GM18517 (cell line): ENCODE measurements at regions not wholly inside any gene's neighbourhood (a gene's known extent, or its start where the extent isn't known, plus 50 kb on each side); places are given as distances from the start of the nearest gene placed in this dataset.
"Not testable (repeated sequence)": the region's sequence is repeated elsewhere in the genome, so short reads cannot be mapped to it uniquely, and the experiment has no call there.

Experiments
- ATAC-seq: cut with Tn5 transposase; IDR thresholded peaks from one replicate; pipeline ENCODE4 v1.9.1; 2021; ENCODE audit warnings: mild to moderate bottlenecking, moderate library complexity; ENCODE audit not compliant: unreplicated experiment

DNA sequence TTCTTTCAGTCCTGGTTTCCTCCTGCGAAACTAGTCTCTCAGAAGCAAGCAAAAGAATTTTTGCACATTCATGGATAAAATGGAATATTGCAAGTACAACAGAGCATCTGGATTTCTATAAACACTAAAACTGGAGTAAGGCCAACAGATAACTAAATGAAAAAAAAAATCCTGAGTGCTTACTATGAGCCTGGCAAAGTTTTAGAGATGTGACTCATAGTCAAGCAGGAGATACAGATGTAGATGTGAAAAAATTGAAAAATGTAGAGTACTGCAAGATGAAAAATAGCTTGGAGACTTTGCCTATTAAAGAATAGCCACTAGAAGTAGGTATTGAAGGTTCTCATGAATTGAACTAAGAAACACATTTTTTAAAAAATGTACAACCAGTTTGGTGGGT is 397.4 kb downstream of the OTOL1 start:
- no peak for ATAC-seq

DNA sequence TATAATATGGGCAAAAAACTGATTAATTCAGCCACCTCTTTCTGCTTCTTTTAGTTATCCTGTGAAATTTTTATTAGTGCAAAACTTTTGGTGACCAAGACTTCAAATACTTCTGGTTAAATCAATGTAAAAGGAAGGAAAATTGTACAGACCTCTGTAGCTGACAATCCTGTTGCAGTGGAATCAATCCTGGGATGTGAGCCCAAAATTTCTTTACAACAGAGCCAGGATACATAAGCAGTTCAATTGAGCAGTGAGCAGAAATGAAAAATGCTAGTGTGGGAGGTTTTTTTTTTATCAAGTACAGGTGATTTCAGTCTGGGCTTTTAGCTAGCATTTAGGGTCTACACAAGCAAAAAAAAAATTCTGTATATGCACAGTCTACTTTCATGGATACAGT is 398.0 kb downstream of the OTOL1 start:
- ATAC-seq, result no peak

DNA sequence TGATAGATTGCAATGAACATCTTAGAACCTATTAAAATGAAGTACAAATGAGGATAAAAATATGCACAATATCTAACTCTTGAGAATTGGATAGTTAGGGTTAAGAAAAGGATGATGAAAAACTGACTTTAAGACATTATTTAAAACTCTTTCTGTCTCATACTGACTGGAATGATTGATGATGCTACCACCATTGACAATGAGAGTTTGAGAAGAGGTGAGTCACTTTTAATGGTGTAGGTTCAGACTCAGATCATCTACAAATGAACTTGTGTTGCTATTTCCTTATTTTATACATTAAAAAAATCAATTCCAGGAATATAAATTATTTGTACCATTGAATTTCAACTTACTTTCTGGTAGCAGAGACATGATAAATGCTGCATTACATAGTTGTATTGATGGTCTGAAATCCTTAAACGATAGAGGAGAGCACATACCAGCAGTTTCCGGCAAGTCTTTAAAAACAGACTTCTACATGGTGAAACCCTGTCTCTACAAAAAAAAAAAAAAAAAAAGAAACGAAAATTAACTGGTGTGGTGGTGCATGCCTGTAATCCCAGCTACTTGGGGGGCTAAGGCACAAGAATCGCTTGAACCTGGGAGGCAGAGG is 409.0 kb downstream of the OTOL1 start:
- ATAC-seq, result no peak

DNA sequence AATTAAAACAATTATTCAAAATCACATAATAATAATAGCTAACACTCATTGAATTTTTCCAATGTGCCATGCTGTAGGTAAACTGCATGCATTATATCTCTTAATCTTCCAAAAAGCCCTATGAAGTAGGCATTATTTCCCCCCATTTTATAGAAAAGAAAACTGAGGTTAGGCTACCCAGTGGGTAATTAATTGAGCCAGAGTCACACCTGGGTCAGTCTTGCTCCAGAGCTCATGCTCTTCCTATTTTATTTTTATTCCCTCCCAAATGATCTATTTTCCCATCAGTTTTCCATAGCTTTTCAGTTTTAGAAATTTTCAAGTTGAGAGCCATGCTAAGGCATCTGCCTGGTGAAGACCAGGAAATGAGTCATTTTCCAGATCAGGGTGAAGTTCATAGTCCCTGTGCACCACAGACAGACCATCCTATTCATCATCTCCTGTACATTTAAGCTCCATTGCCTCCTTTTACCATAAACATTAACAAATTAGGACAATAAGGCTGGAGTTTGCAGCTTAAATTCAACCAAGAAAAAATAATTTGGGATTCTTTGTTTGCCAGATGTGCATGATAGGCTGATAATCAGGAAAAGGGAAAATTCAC is 417.3 kb downstream of the OTOL1 start:
- ATAC-seq, result no peak

DNA sequence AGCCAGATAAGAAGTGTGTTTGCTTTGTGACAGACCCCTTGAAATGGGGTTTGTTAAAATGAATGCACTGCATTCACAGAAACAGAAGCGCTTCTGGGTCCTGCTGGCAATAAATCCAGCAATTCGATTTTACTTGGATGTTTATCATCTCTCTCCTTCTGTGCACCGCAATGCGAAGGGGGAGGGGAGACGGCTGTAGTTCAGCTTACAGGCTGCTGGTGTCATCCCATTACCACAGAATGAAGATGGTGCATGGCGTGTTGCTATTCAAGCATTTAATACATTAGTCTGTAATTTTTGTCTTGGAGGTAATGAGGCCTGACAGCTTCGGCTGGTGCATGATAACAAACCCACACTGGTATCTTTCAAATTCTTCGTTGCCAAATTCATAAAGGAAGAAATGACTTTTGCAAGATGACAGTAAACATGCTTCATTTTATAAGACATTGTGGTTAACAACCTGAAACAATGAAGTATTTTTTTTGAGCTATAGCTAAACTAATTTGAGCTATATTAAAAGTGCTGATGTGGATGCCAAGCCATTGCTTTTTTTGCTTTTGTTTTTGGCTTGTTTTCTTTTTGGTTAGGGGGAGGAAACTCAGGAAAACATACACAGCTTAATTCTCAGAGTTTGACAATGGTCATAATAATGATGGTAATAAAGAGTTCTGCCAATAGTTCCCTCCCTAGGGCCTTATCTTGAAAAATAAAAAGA is 418.3 kb downstream of the OTOL1 start:
- no peak for ATAC-seq

DNA sequence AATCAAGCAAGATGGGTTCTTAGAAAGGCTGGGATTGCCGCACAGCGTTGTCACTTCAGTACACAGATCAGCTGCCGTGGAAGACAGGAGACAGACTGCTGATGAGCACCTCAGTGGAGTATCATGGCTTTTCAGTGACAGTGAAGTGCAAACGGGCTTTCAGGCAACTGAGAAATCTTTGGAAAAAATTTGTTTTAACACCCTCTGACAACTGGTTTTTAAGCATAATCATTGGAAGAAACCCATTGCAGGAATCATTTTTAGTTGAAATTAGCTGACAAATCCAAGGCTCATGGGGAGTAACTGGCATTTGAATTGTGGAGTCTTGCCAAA is 418.8 kb downstream of the OTOL1 start:
- ATAC-seq, result no peak

DNA sequence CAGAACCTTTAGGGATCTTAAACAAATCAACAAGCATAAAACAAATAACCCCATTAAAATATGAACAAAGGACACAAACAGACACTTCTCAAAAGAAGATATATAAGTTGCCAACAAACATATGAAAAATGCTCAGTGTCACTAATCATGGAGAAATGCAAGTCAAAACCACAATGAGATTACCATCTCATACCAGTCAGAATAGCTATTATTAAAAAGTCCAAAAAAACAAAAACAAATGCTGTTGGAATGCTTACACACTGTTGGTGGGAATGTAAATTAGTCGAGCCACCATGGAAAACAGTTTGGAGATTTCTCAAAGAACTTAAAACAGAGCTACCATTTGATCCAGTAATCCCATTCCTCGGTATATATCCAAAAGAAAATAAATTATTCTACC is 423.6 kb downstream of the OTOL1 start:
- ATAC-seq, result no peak

DNA sequence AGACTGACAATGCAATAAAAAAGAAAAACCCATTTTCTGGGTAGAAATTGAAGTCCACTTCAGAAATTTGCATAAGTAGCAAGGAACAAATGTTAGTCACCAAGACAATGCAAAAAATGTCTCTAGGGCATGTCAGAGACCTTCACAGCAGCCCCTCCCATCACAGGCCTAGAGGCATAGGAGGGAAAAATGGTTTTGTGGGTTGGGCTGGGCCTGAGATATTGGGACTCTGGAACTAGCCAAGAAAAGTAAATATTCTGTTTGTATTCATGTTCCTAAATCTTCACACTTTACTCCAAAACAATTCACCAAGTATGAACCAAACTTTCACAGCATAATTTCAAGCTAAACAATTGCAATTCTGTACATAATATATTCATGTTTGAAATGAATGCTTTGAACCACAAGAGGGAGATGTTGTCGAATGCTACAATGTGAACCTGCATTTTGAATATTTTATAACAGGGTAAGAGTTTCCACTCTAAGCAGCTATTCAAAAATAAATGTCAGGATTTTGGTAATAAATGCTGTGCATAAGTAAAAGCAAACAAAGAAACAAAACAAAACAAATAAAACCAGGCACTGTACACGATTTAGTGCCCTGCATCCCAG is 429.2 kb downstream of the OTOL1 start:
- ATAC-seq, result no peak

DNA sequence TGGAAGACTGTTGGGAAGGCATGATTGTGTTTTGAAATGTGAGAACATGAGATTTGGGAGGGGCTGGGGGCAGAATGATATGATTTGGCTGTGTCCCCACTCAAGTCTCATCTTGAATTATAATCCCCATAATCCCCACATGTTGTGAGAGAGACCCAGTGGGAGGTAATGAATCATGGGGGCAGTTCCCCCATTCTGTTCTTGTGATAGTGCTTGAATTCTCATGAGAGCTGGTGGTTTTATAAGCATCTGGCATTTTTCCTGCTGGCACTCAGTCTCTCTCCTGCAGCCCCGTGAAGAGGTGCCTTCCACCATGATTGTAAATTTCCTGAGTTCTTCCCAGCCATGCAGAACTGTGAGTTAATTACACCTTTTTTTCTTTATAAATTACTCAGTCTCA is 430.5 kb downstream of the OTOL1 start:
- no peak for ATAC-seq

DNA sequence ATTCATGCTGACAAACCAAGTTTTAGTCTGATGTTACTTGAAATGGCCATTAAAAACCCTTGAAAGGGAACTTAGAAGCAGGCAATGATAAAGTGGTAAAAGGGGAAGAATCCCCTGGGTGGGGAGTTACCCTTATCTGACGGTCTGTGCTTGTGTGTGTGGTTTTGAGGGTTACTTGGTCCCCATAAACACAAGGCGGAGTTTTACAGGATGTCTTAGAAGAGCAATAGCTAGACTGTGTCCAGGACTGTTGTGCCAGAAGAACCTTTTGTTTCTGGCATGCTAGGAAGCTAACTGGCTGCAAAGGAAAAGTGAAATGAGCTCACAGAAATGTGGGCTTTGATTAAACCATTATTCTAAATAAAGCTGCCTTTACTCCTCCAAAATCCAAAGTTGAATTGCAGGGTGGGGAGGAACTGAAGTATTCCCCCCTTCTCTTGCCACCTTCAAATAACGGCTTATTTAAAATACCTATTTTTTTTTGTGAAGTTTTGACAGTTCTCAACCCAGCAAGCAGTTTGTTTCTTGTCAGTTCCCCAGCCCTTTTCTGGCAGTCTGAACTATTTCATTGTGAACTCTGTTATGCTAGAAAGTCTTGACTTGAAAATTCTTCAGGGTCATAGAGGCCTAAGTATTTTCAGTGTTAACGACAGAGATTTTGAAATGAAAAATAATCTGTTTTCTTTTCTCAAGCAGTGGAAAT is 443.5 kb downstream of the OTOL1 start:
- ATAC-seq, result no peak

DNA sequence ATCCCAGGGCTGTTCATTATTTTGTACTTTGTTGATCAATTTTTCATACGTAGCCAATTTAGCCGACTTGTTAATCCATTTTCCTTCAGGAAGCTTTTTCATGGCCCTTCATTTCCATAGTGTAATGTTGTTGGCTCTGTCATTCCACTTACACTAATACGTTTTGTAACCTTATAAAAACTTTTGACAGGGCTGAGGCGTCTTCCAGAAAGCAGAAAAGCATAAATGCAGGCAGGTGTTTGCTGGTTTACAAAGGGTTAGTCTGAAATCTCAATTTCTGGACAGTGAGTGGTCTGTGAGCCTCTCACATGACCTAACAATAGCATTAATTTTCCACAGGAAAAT is 444.0 kb downstream of the OTOL1 start:
- ATAC-seq, result no peak

DNA sequence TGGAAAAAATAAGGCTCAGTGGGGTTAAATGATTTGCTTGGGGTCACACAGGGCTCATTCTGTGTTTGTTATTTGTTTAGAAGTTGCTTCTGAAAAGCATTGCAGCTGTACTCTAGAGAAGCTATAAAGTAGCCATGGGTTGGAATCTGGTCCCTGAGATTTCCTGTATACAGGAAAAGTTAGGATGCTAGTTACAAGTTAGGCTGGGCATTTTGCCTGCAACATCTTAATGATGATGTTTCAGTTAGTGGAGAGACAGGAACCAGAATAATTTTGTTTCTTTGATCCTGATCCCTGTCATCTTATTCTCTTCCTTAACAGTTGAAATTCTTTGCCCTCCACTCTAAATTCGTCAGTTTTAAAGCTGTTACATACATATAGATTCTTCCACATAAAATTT is 445.3 kb downstream of the OTOL1 start:
- ATAC-seq, result no peak

DNA sequence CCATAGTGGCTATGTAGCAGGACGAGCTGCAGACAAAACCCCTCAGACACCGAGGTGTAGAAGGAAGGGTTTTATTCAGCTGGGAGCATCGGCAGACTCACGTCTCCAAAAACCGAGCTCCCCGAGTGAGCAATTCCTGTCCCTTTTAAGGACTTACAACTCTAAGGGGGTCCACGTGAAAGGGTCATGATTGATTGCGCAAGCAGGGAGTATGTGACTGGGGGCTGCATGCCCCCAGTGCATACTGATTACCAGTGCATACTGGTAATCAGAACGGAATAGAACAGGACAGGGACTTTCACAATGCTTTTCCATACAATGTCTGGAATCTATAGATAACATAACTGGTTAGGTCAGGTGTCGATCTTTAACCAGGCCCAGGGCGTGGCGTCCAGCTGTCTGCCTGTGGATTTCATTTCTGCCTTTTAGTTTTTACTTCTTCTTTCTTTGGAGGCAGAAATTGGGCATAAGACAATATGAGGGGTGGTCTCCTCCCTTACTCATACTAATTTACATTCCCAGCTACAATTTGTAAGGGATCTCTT is 447.3 kb downstream of the OTOL1 start:
- ATAC-seq, result not testable (repeated sequence)

DNA sequence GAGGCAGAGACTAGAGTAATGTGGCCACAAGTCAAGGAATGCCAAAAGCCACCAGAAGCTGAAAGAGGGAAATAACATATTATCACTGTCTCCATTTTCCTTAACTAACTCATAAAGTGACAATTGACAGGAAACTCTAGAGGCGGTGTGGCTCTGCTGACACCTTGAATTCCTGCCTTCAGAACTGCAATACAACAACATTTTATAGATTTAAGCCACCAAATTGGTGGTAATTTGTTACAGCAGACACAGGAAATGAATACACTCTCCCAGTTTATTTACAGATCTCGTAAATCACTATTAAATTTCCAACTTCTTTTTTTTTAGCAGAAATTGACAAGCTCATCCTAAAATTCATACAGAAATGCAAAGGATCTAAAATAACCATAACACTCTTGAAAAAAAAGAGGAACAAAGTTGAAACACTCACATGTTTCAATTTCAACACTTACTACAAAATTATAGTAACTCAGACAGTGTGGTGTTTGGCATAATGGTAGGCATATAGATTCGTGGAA is 449.9 kb downstream of the OTOL1 start:
- ATAC-seq, result no peak

DNA sequence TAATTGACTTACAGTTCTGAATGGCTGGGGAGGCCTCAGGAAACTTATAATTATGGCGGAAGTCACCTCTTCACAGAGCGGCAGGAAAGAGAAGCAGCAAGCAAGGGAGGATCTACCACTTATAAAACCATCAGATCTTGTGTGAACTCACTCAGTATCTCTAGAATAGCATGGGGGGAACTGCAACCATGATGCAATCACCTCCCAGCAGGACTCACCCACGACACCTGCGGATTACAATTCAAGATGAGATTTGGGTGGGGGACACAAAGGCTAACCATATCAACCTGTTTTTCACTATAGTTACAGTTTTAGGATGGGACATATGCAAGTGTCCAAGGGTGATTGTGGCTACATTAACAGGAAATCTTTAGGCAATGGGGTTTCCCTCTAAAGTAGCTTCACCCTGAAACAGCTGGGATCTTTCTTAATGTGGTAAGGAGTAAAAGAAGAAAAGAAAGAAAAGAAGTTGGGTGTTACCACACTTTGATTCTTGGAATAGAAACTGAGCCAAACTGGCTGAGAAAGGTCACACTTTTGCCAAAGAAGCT is 453.8 kb downstream of the OTOL1 start:
- no peak for ATAC-seq

DNA sequence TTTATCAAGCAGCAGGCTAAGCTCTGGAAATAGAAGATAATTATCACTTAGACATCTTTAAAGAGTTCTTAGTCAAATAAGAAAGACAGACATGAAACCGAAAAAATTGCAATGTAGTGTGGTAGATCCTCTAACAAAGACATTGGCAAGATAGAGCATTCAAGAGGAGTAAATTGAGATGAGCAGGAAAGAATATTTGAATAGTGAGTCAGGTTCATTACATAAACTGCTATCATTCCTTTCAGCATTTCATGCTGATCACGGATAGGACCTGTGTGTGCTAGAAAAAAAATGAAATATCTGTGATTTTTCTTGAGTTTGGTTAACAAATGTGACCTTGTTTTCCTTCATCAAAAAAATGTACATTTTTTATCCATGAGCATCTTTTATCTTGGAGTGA is 460.9 kb downstream of the OTOL1 start:
- ATAC-seq, result no peak

DNA sequence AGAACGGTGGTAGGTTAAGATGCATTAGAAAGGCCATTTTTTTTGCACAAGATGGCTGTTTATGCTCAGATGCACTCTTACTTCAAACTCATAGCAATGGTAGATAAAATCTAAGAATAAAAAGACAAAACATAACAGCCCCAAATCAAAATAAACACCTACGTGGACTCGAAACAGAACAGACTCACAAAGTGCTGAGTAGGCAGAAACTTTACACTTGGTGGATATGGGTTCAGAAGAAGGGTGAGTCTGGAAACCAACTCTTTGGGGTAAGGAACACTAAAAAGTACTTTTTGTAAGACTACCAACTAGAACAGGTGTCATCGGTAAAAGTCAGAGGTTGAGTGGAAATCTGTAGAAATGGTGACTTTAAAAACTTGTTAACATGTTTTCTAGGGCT is 468.2 kb downstream of the OTOL1 start:
- ATAC-seq, result no peak

DNA sequence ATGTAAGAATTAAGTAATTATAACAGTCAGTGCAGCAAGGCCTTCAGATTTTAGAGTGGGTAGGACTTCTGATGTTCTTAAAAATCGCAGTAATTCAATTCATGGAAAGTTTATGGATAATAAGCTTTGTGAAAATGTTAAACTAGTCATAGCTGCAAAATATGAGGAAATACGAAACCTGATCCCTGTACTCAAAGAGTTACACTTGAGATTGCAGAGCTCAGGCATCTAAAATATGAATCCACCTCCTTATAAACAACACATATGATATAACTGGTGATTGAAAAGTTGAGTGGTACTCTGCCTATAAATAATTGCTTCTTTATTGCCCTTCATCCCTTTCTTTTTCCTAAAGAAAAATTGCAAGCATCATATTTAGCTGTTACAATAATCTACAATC is 473.3 kb downstream of the OTOL1 start:
- ATAC-seq, result no peak

DNA sequence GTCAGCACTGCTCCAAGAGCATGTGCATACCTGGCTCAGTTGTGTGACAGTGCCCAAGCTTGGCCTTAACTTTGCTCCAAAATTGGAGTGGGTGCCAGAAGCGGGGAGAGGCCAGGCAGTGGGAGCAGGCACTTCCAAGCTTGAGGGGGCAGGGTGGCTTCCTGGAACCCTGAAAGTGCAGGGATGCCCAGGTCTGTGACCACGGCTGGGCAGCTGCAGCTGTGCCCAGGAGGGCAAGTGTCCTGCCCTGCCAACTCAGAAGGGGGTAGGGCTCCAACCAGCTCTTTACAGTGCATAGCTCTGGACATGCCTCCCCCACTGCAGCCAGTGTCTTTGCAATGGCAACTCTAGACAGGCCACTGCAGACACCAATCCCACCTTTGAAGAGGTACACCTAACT is 478.6 kb downstream of the OTOL1 start:
- no peak for ATAC-seq

DNA sequence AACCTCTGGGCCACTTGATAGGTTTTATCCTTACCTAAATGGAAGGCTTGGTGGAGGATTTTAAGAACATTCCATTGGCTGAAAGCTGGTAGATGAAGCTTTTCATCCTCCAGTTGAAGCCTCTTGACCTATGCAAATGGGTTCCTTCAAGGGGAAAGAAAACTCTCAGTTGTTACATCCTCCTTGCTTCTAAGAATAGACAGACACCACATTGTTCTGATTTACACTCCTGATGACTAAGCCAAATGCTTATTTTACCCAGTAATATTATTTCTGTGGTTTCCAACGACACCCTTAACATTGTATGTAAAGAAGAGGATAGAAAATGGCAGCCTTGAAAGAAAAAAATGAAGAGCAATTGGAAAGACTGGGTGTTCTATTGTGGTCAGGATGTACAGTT is 480.5 kb downstream of the OTOL1 start:
- no peak for ATAC-seq

DNA sequence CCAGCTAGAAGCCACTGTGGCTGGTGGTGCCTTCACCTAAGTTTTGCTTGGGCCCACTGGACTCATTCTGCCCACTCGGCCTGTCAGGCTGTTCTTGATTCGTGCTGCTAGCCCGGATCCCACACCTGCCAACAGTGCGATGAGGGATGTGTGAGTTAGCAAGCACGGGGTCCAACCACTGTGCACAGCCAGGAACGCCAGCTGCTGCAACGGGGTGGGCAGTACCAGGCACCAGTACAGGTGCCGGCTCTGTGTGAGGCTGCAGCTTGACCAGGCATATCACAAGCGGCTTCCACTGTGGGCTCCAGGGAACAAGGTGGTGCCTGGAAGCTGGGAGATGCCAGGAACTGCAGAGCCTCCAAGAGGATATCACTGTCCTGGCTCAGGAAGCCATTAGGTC is 481.2 kb downstream of the OTOL1 start:
- no peak for ATAC-seq
